Esophagus squamous epithelium (tissue), 4 donors: ENCODE measurements at regions not wholly inside any gene's neighbourhood (a gene's known extent, or its start where the extent isn't known, plus 50 kb on each side); places are given as distances from the start of the nearest gene placed in this dataset.

ENCODE experiments used
- POLR2A ChIP-seq, 4 donors: fragments of 450-650 bp; IDR thresholded peaks; one replicate each; pipeline ENCODE4 v1.6.1; 2017; ENCODE audit warnings: antibody characterized with exemption in 4 of 4, mild to moderate bottlenecking in 4 of 4, moderate library complexity in 3 of 4
- TF ChIP-seq, protein P1 (sequence below), 6 experiments: fragments of 450-650 bp in 4 of 6; fragments of 200-600 bp in 2 of 6; sonication (generic) in 2 of 6; IDR thresholded peaks; one replicate each; pipeline ENCODE4 v1.5.1; 2016 to 2019; ENCODE audit warnings: antibody characterized with exemption in 6 of 6, mild to moderate bottlenecking in 4 of 6, moderate library complexity in 4 of 6

DNA sequence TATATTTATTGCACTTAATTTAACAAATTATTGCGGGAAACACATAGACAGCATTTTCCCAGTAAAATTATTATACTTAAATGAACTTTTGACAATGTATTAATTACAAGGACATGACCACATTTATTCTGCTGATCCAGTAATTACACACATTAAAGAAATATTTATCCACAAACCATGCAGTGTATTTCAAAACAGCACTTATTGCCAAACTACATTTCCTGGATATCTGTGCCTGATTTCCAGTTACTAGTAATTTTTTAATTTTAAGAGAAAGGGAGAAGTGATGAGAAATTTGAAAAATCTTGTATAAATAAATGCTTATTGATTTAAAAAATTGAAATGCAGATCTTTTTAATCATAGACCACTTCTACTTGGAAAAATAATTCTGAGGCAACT lies 1458.7 kb upstream of the ACVR2A start:
- TF ChIP-seq, protein P1, sequence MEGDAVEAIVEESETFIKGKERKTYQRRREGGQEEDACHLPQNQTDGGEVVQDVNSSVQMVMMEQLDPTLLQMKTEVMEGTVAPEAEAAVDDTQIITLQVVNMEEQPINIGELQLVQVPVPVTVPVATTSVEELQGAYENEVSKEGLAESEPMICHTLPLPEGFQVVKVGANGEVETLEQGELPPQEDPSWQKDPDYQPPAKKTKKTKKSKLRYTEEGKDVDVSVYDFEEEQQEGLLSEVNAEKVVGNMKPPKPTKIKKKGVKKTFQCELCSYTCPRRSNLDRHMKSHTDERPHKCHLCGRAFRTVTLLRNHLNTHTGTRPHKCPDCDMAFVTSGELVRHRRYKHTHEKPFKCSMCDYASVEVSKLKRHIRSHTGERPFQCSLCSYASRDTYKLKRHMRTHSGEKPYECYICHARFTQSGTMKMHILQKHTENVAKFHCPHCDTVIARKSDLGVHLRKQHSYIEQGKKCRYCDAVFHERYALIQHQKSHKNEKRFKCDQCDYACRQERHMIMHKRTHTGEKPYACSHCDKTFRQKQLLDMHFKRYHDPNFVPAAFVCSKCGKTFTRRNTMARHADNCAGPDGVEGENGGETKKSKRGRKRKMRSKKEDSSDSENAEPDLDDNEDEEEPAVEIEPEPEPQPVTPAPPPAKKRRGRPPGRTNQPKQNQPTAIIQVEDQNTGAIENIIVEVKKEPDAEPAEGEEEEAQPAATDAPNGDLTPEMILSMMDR (IDR thresholded peaks at IDR 0.05): no peak
- TF ChIP-seq POLR2A (IDR thresholded peaks at IDR 0.05): no peak
